A549 (cell line): ENCODE measurements at regions not wholly inside any gene's neighbourhood (a gene's known extent, or its start where the extent isn't known, plus 50 kb on each side); places are given as distances from the start of the nearest gene placed in this dataset.

Source experiments
- ATAC-seq, 2 experiments: fragments of 200-7000 bp in 1 of 2; fragments of >200 bp in 1 of 2; cut with Nextera tagmentation in 1 of 2; cut with Tn5 transposase in 1 of 2; 3 replicates each; pipeline versions ENCODE4 v1.8.0 to v1.9.1; 2018 to 2020; ENCODE audit warnings: mild to moderate bottlenecking in 1 of 2, moderate library complexity in 1 of 2
- CTCF ChIA-PET: fragments of 300-600 bp; sonication (Branson Sonifier 250); formaldehyde crosslinking; extraction: SDS; loops from one replicate; lab custom pipeline; 2021; ENCODE audit warnings: antibody characterized with exemption, inconsistent platforms; lab: Yijun Ruan, JAX
- POLR2A ChIA-PET: fragments of 350-600 bp; formaldehyde crosslinking; extraction: SDS; loops from one replicate; lab custom pipeline; 2021; ENCODE audit warnings: antibody characterized with exemption, inconsistent platforms; lab: Yijun Ruan, JAX
- DNase-seq, 2 experiments: peaks; one replicate each; pipeline versions ENCODE4 v3.0.0 to v3.0.0-alpha.2; 2011 to 2016; ENCODE audit warnings: low read depth in 1 of 2, low spot score in 1 of 2
- FAIRE-seq: peaks from 2 replicates; lab custom pipeline; 2011; peaks lifted over from hg19 to GRCh38; lab: Jason Lieb, UNC
- H3K27ac ChIP-seq, 2 experiments: fragments of >200 bp; sonication (Bioruptor Twin); formaldehyde crosslinking; 3 replicates each; pipeline ENCODE4 v1.5.1; 2016 to 2017
- H3K4me1 ChIP-seq: fragments of >200 bp; sonication (Bioruptor Twin); formaldehyde crosslinking; 3 replicates; pipeline ENCODE4 v1.6.1; 2016
- H3K4me2 ChIP-seq: fragments of >200 bp; sonication (Bioruptor Twin); formaldehyde crosslinking; 3 replicates; pipeline ENCODE4 v1.6.1; 2016
- H3K4me3 ChIP-seq: fragments of >200 bp; sonication (Bioruptor Twin); formaldehyde crosslinking; 3 replicates; pipeline ENCODE4 v1.5.1; 2016
- H3K9me3 ChIP-seq: fragments of >200 bp; sonication (Bioruptor Twin); formaldehyde crosslinking; 3 replicates; pipeline ENCODE4 v1.6.1; 2016
- CBX8 ChIP-seq: fragments of 200-600 bp; sonication (generic); IDR thresholded peaks from 2 replicates; pipeline ENCODE4 v1.6.1; 2016
- CEBPB ChIP-seq, 2 experiments: fragments of >200 bp in 1 of 2; sonication (Bioruptor Twin) in 1 of 2; formaldehyde crosslinking in 1 of 2; IDR thresholded peaks; 2 replicates each; pipeline ENCODE4 v1.6.1; 2012 to 2016
- CHD4 ChIP-seq: fragments of 200-600 bp; sonication (generic); IDR thresholded peaks from 2 replicates; pipeline ENCODE4 v1.6.1; 2016; ENCODE audit warnings: antibody characterized with exemption, mild to moderate bottlenecking, borderline replicate concordance
- EHF ChIP-seq: fragments of 250-450 bp; sonication (Bioruptor Pico); IDR thresholded peaks from 2 replicates; pipeline ENCODE4 v1.5.0; 2020; ENCODE audit warnings: mild to moderate bottlenecking
- EP300 ChIP-seq, 2 experiments: fragments of >200 bp; sonication (Bioruptor Twin); formaldehyde crosslinking; IDR thresholded peaks; 2 replicates in 1 of 2; 3 replicates in 1 of 2; pipeline ENCODE4 v1.6.1; 2016 to 2017
- ESRRA ChIP-seq: fragments of 150-350 bp; IDR thresholded peaks from 2 replicates; pipeline ENCODE4 v1.6.1; 2014; ENCODE audit warnings: mild to moderate bottlenecking, low read length, borderline replicate concordance
- FOSL2 ChIP-seq, 2 experiments: fragments of 450-650 bp in 1 of 2; fragments of >200 bp in 1 of 2; sonication (Bioruptor Twin) in 1 of 2; formaldehyde crosslinking; IDR thresholded peaks; 2 replicates each; pipeline versions ENCODE4 v1.5.0 to v1.6.1; 2016 to 2020; ENCODE audit warnings: mild to moderate bottlenecking in 1 of 2, moderate library complexity in 1 of 2
- HOXA7 ChIP-seq: fragments of 250-450 bp; sonication (Bioruptor Pico); IDR thresholded peaks from 2 replicates; pipeline ENCODE4 v1.5.0; 2020; ENCODE audit warnings: mild to moderate bottlenecking, moderate library complexity
- KDM1A ChIP-seq: fragments of 200-600 bp; sonication (generic); IDR thresholded peaks from 2 replicates; pipeline ENCODE4 v1.6.1; 2016; ENCODE audit warnings: low read depth, mild to moderate bottlenecking
- PHF8 ChIP-seq: fragments of 200-600 bp; sonication (generic); IDR thresholded peaks from 2 replicates; pipeline ENCODE4 v1.6.1; 2016; ENCODE audit warnings: low read depth, mild to moderate bottlenecking, antibody characterized with exemption, moderate library complexity, borderline replicate concordance
- RFX5 ChIP-seq: fragments of 450-650 bp; IDR thresholded peaks from 2 replicates; pipeline ENCODE4 v1.7.1; 2014; ENCODE audit warnings: antibody characterized with exemption, mild to moderate bottlenecking, moderate library complexity
- RNF2 ChIP-seq: fragments of 200-600 bp; sonication (generic); IDR thresholded peaks from 2 replicates; pipeline ENCODE4 v1.6.1; 2016; ENCODE audit warnings: low read depth, mild to moderate bottlenecking, antibody characterized with exemption, moderate library complexity, borderline replicate concordance
- SMC3 ChIP-seq: fragments of >200 bp; sonication (Bioruptor Twin); formaldehyde crosslinking; IDR thresholded peaks from 3 replicates; pipeline ENCODE4 v1.6.1; 2018; ENCODE audit warnings: inconsistent platforms
- SREBF2 ChIP-seq: fragments of 450-650 bp; IDR thresholded peaks from 2 replicates; pipeline ENCODE4 v1.6.1; 2014; ENCODE audit warnings: mild to moderate bottlenecking, moderate library complexity
- TFCP2L1 ChIP-seq: fragments of 250-450 bp; sonication (Bioruptor Pico); IDR thresholded peaks from 2 replicates; pipeline ENCODE4 v1.5.0; 2021; ENCODE audit warnings: mild to moderate bottlenecking
- TP53 ChIP-seq: fragments of 250-450 bp; sonication (Bioruptor Pico); IDR thresholded peaks from 2 replicates; pipeline ENCODE4 v1.5.0; 2021; ENCODE audit warnings: mild to moderate bottlenecking, moderate library complexity
- WGBS: methylation state at CpG from one replicate; pipeline ENCODE4 v1.1.6; 2017; ENCODE audit errors: missing lambda C conversion rate; 5-methylcytosine and 5-hydroxymethylcytosine counted together
- TF ChIP-seq, protein P1 (sequence below): fragments of >200 bp; sonication (Bioruptor Twin); formaldehyde crosslinking; IDR thresholded peaks from 3 replicates; pipeline ENCODE4 v1.5.1; 2016
- TF ChIP-seq, protein P2 (sequence below): fragments of 150-350 bp; IDR thresholded peaks from 2 replicates; pipeline ENCODE4 v1.6.1; 2014; ENCODE audit warnings: low read depth, mild to moderate bottlenecking, low read length
- TF ChIP-seq, protein P3 (sequence below): fragments of 250-450 bp; sonication (Bioruptor Pico); IDR thresholded peaks from 2 replicates; pipeline ENCODE4 v1.5.0; 2020; ENCODE audit warnings: low read depth, mild to moderate bottlenecking, moderate library complexity
- TF ChIP-seq, protein P4 (sequence below): fragments of 250-450 bp; sonication (Bioruptor Pico); IDR thresholded peaks from 2 replicates; pipeline ENCODE4 v1.5.0; 2021; ENCODE audit warnings: mild to moderate bottlenecking, moderate library complexity, borderline replicate concordance
- TF ChIP-seq, protein P5 (sequence below): fragments of >200 bp; sonication (Bioruptor Twin); formaldehyde crosslinking; IDR thresholded peaks from 2 replicates; pipeline ENCODE4 v1.6.1; 2016
- TF ChIP-seq, protein P6 (sequence below): IDR thresholded peaks from 2 replicates; pipeline ENCODE4 v1.6.1; 2012
- TF ChIP-seq, protein P7 (sequence below): IDR thresholded peaks from 2 replicates; pipeline ENCODE4 v1.6.1; 2012

DNA sequence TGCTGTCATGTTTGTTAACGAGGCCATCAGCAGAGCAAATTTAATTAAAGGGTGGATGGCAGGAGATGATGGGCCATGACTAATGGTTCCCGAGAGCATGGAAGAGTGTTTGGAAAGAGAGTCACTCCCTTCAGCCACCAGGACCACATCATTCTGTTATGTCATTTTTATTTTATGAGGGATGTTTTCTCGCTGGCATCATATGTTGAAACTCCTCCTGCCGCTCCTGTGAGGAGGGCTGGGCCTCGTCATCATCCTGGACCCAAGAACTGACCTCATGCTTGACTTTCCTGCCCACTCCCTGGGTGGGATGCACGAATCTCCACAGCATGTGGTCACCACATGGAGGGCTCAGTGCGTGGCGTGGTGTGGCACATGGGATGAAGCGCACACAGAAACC, 86.4 kb upstream of the FRMD1 start:
- WGBS = 56% methylated on average over 9 of the region's 9 CpGs
- FAIRE-seq = no peak
- Histone ChIP-seq H3K4me1 (no peaks in the 10 kb centered on the region), H3K27ac (no peak overlapping the region), H3K4me3 (no peak overlapping the region), H3K4me2 (no peak overlapping the region), H3K9me3 (no peaks in the 10 kb centered on the region)
- POLR2A ChIA-PET = no interaction called here
- CTCF ChIA-PET = interaction anchor here (1.4 kb wide), 1 partner anchor 190 kb away, joined by 3 read pairs; no protein-coding TSS in a partner anchor
- no peak for DNase-seq
- ATAC-seq = no peak
- TF ChIP-seq HOXA7 (CRISPR knock-in tag) = no peak
- TF ChIP-seq, protein P1, sequence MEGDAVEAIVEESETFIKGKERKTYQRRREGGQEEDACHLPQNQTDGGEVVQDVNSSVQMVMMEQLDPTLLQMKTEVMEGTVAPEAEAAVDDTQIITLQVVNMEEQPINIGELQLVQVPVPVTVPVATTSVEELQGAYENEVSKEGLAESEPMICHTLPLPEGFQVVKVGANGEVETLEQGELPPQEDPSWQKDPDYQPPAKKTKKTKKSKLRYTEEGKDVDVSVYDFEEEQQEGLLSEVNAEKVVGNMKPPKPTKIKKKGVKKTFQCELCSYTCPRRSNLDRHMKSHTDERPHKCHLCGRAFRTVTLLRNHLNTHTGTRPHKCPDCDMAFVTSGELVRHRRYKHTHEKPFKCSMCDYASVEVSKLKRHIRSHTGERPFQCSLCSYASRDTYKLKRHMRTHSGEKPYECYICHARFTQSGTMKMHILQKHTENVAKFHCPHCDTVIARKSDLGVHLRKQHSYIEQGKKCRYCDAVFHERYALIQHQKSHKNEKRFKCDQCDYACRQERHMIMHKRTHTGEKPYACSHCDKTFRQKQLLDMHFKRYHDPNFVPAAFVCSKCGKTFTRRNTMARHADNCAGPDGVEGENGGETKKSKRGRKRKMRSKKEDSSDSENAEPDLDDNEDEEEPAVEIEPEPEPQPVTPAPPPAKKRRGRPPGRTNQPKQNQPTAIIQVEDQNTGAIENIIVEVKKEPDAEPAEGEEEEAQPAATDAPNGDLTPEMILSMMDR = no peak
- TF ChIP-seq PHF8 = no peak
- TF ChIP-seq, protein P2, sequence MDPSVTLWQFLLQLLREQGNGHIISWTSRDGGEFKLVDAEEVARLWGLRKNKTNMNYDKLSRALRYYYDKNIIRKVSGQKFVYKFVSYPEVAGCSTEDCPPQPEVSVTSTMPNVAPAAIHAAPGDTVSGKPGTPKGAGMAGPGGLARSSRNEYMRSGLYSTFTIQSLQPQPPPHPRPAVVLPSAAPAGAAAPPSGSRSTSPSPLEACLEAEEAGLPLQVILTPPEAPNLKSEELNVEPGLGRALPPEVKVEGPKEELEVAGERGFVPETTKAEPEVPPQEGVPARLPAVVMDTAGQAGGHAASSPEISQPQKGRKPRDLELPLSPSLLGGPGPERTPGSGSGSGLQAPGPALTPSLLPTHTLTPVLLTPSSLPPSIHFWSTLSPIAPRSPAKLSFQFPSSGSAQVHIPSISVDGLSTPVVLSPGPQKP = no peak
- TF ChIP-seq, protein P3, sequence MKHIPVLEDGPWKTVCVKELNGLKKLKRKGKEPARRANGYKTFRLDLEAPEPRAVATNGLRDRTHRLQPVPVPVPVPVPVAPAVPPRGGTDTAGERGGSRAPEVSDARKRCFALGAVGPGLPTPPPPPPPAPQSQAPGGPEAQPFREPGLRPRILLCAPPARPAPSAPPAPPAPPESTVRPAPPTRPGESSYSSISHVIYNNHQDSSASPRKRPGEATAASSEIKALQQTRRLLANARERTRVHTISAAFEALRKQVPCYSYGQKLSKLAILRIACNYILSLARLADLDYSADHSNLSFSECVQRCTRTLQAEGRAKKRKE = no peak
- TF ChIP-seq CBX8 = no peak
- no peak for TF ChIP-seq EP300 (IDR thresholded peaks at IDR 0.05)
- no peak for TF ChIP-seq RFX5
- TF ChIP-seq SREBF2 = no peak
- TF ChIP-seq TFCP2L1 (CRISPR knock-in tag) = no peak
- no peak for TF ChIP-seq FOSL2 (IDR thresholded peaks at IDR 0.05)
- TF ChIP-seq FOSL2 (CRISPR knock-in tag; IDR thresholded peaks at IDR 0.05) = no peak
- TF ChIP-seq, protein P4, sequence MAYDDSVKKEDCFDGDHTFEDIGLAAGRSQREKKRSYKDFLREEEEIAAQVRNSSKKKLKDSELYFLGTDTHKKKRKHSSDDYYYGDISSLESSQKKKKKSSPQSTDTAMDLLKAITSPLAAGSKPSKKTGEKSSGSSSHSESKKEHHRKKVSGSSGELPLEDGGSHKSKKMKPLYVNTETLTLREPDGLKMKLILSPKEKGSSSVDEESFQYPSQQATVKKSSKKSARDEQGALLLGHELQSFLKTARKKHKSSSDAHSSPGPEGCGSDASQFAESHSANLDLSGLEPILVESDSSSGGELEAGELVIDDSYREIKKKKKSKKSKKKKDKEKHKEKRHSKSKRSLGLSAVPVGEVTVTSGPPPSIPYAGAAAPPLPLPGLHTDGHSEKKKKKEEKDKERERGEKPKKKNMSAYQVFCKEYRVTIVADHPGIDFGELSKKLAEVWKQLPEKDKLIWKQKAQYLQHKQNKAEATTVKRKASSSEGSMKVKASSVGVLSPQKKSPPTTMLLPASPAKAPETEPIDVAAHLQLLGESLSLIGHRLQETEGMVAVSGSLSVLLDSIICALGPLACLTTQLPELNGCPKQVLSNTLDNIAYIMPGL (CRISPR knock-in tag) = no peak
- TF ChIP-seq, protein P5, sequence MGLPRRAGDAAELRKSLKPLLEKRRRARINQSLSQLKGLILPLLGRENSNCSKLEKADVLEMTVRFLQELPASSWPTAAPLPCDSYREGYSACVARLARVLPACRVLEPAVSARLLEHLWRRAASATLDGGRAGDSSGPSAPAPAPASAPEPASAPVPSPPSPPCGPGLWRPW = no peak
- no peak for TF ChIP-seq RNF2
- TF ChIP-seq ESRRA = no peak
- TF ChIP-seq, protein P6, sequence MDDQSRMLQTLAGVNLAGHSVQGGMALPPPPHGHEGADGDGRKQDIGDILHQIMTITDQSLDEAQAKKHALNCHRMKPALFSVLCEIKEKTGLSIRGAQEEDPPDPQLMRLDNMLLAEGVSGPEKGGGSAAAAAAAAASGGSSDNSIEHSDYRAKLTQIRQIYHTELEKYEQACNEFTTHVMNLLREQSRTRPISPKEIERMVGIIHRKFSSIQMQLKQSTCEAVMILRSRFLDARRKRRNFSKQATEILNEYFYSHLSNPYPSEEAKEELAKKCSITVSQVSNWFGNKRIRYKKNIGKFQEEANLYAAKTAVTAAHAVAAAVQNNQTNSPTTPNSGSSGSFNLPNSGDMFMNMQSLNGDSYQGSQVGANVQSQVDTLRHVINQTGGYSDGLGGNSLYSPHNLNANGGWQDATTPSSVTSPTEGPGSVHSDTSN = no peak
- TF ChIP-seq CEBPB (IDR thresholded peaks at IDR 0.05) = no peak

DNA sequence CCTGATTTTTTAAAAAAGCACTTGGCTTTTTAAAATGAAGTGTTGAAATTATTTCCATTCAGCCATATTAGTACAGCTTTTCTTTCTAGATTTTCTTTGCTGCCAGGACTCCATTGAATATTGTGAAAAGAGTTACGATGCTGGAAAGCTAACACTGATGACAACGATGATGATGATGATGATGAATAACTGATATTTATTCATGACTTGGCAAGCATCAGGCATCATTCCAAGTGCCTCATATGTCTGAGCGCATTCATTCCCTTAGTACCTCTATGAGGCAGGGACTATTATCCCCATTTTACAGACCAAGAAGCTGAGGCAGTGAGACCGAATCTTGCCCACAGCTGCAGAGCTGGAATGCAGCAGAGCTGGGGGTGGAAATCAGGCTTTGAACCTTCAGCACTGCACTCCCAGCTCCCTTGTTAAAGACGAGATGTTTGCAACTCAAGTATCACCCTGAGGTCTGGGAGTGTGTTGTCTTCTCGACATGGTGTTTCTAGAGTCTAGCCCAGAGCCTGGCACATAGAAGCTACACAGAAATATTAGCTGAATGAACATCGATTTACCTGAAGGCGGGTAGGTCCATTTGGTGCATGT, 85.5 kb upstream of the FRMD1 start:
- DNase-seq (no peak), FAIRE-seq (no peak), ATAC-seq (no peak)
- POLR2A ChIA-PET = no interaction called here
- 86% methylated on average over 8 of the region's 8 CpGs for WGBS
- no peak for TF ChIP-seq RFX5
- TF ChIP-seq, protein P7, sequence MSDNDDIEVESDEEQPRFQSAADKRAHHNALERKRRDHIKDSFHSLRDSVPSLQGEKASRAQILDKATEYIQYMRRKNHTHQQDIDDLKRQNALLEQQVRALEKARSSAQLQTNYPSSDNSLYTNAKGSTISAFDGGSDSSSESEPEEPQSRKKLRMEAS = no peak
- TF ChIP-seq SMC3 = no peak
- no peak for TF ChIP-seq EHF
- TF ChIP-seq KDM1A = no peak
- no peak for TF ChIP-seq CHD4
- TF ChIP-seq, protein P4 (CRISPR knock-in tag) = no peak
- TF ChIP-seq TP53 = no peak
- no peak overlapping the region for H3K4me2 ChIP-seq
- no peak overlapping the region for H3K4me3 ChIP-seq
- H3K27ac ChIP-seq = no peak overlapping the region
- CTCF ChIA-PET = interaction anchor here (0.8 to 1.4 kb wide), 2 partner anchors 30 to 191 kb away, joined by 3 read pairs; no protein-coding TSS in a partner anchor
- H3K9me3 ChIP-seq = no peaks in the 10 kb centered on the region
- H3K4me1 ChIP-seq = no peaks in the 10 kb centered on the region
